GM21619 (cell line): ENCODE measurements at regions not wholly inside any gene's neighbourhood (a gene's known extent, or its start where the extent isn't known, plus 50 kb on each side); places are given as distances from the start of the nearest gene placed in this dataset.
A peak's percentile ranks its signal among the peaks of the same experiment; 100 is the strongest.

Experiments used
- ATAC-seq: cut with Tn5 transposase; IDR thresholded peaks from one replicate; pipeline ENCODE4 v1.9.1; 2021; ENCODE audit not compliant: unreplicated experiment

GRCh38 chr1:101153692-101154091 lies 83.1 kb upstream of the S1PR1 start:
- no peak for ATAC-seq

GRCh38 chr1:101152633-101153032 lies 84.2 kb upstream of the S1PR1 start:
- no peak for ATAC-seq

- ATAC-seq: no peak
Observed at GRCh38 chr1:101151286-101151685, 85.5 kb upstream of the S1PR1 start.

- no peak for ATAC-seq
Observed at GRCh38 chr1:101150670-101151069, 86.1 kb upstream of the S1PR1 start.

GRCh38 chr1:101150266-101150665 lies 86.6 kb upstream of the S1PR1 start:
- no peak for ATAC-seq

DNA sequence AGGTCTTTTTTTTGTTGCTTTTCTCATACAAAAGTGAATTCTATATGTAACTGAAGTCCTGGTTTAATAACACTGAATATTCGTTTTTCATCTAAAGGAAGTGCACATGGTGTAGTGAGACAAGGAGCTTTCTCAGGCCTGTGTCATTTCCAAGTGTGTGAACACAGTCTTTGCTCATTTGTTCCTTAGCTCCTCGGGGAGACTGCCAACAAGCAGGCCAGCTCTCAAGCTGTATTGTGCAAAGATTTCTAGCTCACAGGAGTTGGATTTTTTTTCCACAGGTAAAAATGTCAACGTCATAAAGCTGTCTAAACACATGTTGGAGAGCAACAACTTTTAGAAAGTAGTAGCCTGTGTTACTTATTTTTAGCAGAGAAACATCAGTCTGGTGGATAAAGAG lies 87.8 kb upstream of the S1PR1 start:
- ATAC-seq: no peak

GRCh38 chr1:101147381-101147780 lies 89.4 kb upstream of the S1PR1 start:
- ATAC-seq: no peak

DNA sequence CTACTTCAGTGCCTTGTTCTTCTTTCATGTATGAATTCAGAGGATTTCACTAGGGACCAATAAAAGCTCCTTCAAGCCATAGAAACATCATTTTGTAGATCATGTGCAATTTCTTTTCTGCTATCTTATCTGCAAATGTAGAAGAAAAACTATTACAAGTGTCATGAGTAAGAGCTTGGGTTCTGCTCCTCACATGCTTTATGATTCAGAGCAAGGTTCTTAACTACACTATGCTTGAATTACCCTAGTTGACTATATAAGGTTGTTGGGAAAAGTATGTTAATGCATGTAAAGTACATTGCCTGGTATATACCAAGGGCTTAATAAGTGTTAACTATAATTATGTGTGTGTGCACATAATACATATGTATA lies 91.4 kb upstream of the S1PR1 start:
- ATAC-seq: no peak

DNA sequence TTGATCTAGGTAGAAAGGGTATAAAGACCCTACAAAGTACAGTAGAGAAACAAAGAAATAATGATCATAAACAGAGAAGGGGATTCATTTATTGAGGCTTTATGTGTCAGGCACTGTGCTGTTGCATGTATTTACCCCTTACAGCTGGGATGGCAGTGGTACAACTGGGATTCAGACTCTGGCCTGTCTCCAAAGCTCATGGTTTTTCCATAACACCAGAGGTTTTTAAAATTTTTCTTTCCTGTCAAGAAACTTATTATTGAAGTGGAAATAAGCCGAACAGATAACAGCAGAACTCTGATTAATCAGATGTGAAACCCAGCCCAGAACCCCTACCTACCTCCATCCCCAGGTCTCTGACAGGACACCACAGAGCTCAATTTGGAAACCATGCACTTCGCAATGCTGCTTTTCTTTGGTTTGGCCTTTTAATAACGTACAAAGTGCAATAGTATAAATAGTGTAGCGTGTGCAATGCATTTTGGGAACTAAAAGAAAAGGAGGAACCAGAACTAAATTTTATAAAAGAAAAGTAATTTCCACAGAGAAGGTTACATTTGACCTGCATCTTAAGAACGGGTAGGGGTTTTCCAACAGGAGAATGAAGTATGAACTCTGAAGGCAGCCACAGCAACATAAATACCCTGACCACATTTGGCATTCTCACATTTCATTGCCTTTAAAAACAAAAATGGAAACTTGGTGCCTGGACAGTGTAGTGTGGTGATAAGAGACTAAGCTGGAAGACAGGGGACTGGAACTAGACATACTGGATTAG lies 92.0 kb upstream of the S1PR1 start:
- ATAC-seq: no peak

GRCh38 chr1:101142244-101142643 lies 94.6 kb upstream of the S1PR1 start:
- no peak for ATAC-seq

DNA sequence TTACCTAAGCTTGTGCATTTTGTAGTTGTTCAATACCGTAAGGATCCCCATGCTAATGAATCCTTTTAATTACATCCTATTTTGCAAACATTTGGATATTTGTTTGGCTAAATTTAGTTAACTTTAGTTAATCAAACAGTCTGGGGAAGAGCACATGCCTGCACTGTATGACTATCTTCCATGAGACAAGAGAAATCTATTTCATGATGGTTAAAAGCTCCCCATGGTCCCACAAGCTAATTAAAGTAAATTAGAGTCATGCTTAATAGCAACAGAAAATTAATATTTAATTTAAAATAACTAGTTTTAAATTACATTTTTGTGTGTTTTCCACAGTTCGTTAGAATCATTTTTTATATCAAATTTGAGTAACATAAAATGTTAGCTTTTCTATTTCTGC lies 95.4 kb upstream of the S1PR1 start:
- no peak for ATAC-seq

GRCh38 chr1:101139821-101140718 lies 96.7 kb upstream of the S1PR1 start:
- no peak for ATAC-seq

- no peak for ATAC-seq
Observed at GRCh38 chr1:101139130-101139529, 97.7 kb upstream of the S1PR1 start.

DNA sequence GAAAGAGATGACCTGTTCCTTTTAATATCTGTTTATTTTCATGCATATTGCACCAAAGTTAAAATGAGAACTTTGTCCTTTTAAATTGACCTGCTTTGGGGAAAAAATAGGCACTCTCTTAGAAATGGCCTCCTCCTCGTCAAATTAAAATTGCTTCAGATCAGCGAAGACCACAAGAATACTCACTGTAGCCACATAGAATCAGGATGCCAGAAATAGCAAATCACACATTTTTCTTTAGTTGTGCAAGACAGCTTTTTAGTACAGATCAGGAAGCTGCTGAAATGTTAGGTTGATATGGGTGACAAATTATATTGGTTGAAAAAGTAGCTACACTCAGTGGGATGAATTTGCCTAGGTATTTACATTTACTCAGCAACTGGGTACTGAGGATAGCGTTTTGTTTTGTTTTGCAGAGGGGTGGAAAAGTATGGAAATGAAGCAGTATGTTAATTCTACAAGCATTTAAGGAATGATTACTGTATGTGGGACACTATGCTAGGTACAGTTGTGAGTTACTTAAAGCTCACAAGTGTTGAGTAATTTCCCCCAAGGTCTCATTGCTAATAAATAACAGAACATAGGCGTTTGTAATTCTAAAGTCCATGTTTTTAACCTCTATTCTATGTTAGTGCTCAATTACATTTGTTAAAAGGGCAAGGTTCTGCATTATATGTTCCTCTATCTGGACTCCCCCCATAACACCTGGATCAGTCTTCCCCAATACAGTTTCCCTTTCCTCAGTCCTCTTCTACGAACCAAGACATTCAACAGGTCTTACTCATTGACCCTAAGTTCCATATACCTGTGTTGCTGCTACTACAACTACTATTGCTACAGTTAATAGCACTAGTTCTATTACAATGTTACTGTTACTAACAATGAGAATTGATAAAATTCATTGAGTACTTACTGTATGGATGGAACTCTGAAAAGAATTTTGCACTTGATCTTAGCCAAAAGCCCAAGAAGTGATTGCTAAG lies 99.4 kb upstream of the S1PR1 start:
- ATAC-seq: peak; percentile 41

DNA sequence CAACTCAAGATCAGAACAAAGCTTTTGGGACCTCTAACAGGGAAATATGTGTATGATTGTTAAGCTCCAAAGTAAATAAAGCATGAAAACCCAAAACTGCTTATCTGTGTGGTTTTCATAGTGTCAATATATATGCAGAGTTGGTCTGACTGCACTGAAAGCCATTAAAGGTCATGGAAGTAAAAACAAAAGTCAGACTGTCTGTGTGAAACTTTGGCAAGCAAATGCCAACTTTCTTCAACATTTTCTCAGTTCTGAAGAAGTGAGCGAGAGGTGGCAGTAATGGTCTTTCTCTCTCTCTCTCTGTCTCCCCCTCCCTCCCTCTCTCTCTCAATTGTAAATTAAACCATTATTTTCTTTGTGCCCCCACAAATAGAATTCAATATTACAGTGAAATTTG lies 100.1 kb upstream of the S1PR1 start:
- ATAC-seq: peak; percentile 71

DNA sequence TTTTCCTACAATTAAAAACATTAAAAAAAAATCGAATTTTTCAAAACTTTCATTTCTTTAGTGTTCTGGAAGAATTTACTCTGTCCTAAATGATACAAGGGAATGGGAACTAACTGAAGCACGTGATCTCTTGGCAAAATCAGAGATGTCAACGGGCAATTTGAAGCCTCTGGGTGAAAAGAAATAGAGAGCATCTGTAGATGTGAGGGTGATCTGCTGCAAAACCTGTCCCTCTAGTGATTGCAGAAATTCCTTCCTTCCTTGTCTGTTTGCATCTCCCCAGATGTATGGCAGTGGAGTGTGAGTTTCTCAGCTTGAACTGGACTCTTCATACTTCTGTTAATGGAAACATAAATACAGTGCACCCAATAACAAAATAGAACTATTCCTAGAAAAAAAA lies 100.5 kb upstream of the S1PR1 start:
- no peak for ATAC-seq

DNA sequence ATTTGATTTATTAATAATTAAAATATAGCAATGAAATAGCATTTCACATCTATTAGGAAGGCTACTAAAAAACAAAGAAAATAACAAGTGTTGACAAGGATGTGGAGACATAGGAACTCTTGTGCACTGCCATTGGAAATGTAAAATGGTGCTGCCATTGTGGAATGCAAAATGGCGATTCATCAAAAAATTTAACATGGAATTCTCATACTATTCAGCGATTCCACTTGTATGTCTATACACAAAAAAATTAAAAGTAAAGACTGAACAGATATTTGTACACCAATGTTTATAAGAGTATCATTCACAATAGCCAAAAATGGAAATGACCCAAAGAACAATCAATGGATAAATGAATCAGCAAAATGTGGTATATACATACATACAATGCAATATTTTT lies 101.3 kb upstream of the S1PR1 start:
- no peak for ATAC-seq

- ATAC-seq: no peak
Observed at GRCh38 chr1:101131239-101131843, 105.5 kb upstream of the S1PR1 start.

DNA sequence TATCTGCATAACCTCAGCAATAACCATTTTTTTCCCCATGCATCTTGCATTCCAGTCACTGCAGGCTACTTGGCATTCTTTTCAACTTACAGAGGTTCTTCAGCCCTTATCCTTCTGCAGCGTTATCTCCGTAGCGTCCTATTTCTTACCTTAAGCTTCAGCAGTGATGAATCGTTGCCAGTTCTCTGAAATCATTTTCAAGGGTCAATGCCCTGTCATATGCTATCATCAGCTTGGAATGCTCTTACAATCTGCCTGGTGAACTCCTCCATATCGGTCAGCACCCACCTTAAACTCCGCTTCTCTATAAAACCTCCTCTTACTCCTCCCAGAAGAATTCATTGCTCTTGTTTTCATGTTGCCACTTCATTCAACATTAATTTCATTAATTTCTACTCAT lies 105.1 kb upstream of the DPH5 start:
- no peak for ATAC-seq

DNA sequence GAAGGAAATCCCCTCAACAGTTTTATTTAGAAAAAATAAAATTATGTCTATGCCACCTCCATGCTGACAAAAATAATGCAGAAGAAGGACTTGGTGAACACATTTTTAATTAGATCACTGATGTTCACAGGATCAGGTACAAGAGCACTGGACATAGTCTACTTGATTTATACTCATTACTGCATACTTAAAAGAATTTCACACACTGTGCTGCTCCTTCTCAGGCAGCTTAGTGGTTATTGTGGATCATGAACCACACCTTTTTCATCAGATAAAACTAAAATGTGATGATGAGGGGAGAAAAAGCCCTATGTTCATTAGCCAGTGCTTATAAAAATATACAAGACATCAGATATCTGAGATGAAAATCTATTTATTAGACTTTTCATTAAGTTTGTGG lies 103.3 kb upstream of the DPH5 start:
- no peak for ATAC-seq
